GM23248 (cell line): ENCODE measurements at regions not wholly inside any gene's neighbourhood (a gene's known extent, or its start where the extent isn't known, plus 50 kb on each side); places are given as distances from the start of the nearest gene placed in this dataset.

ENCODE experiments used
- EZH2 ChIP-seq: fragments of 200-600 bp; sonication (generic); IDR thresholded peaks from 2 replicates; pipeline ENCODE4 v1.6.1; 2018; ENCODE audit warnings: antibody characterized with exemption, mild to moderate bottlenecking; ENCODE audit not compliant: insufficient read depth, poor library complexity, severe bottlenecking
- EZH2phosphoT487 ChIP-seq: fragments of 200-600 bp; sonication (generic); IDR thresholded peaks from 2 replicates; pipeline ENCODE4 v1.6.1; 2018; ENCODE audit warnings: antibody characterized with exemption, moderate library complexity, mild to moderate bottlenecking, low read depth; ENCODE audit not compliant: insufficient read depth

- TF ChIP-seq EZH2 (no peak), EZH2phosphoT487 (no peak)
Observed at GRCh38 chr1:148357037-148357436, 126.1 kb downstream of the PPIAL4G start.
